HG03066 (cell line): ENCODE measurements at regions not wholly inside any gene's neighbourhood (a gene's known extent, or its start where the extent isn't known, plus 50 kb on each side); places are given as distances from the start of the nearest gene placed in this dataset.

Experiments used
- ATAC-seq: cut with Tn5 transposase; IDR thresholded peaks from one replicate; pipeline ENCODE4 v1.9.1; 2021; ENCODE audit warnings: low read depth; ENCODE audit not compliant: unreplicated experiment

GRCh38 chr13:50071379-50071778 is 56.1 kb downstream of the KCNRG start:
- no peak for ATAC-seq

- no peak for ATAC-seq
These were observed 57.4 kb downstream of the KCNRG start for GRCh38 chr13:50072676-50073075.

DNA sequence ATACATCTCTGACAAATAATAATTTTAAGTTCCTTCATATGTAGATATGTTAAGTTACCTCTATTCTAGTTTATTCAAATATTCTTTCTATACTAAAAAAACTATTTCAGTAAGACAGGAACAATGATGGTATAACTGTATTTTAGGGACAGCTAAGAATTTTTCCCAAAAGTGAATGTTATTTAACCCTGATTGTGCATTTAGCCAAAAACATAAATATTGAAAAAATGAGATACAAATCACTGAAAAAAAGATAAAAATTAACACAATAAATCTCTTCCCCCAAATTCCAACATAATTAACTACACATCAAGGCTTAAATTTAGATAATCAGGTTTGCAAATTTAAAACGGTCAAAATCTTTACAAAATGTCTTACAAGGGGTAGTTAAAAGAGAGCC is 58.1 kb downstream of the KCNRG start:
- ATAC-seq = no peak

GRCh38 chr13:50074843-50075242 is 59.6 kb downstream of the KCNRG start:
- no peak for ATAC-seq

DNA sequence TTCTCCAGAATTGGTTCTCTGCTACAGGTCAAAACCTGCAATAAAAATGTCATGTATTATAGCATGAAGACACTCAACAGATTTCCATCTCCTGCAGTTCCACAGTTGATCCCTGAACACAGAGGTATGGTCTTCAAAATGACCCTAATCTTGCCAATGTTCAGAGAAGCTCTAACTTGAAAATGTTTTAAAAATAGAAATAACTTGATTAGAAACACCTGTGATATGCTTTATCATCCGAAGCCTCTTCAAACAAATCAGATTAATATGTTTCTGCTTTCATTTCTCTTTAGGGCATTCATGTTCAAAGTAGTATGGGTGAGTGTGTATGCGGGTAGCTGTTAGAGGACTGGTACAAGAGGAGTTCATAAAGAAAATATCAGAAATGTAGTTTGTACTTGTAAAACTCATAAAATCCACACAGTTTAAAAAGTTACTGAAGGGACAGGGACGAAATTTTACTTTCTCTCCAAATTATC is 60.4 kb downstream of the KCNRG start:
- ATAC-seq = no peak

GRCh38 chr13:50077431-50077830 is 62.2 kb downstream of the KCNRG start:
- no peak for ATAC-seq

DNA sequence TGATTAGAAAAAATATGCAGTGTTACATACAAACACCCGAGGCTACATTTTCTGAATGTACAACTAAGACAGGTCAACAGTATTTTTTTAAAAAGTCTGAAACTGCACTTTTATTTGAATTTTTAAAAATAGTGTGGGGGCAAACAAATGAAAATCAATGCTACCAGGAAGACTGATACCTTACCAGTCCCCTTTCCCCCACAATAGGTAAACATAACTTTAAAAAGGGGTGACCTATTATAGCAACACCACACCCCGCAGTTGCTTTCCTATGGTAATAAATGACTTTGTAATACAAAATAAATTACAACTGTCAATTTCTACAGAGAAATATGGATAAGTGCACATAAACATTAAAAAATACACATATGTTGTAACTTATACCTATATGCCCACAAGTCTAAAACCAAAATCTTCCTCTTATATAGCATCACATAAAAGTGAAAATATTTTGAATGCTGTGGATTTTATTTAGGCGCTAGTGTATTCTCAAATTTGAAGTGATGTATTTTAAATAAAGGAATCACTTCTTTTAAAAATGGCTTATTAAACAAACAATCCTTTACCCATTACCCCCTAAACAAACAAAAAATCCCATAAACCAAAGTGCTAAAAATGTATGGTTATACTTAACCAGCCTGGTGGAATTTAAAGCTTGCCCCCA is 63.1 kb downstream of the KCNRG start:
- ATAC-seq = no peak

GRCh38 chr13:50078895-50079654 is 63.8 kb downstream of the KCNRG start:
- no peak for ATAC-seq

- ATAC-seq = no peak
These were observed 64.5 kb downstream of the KCNRG start for GRCh38 chr13:50079655-50080202.

DNA sequence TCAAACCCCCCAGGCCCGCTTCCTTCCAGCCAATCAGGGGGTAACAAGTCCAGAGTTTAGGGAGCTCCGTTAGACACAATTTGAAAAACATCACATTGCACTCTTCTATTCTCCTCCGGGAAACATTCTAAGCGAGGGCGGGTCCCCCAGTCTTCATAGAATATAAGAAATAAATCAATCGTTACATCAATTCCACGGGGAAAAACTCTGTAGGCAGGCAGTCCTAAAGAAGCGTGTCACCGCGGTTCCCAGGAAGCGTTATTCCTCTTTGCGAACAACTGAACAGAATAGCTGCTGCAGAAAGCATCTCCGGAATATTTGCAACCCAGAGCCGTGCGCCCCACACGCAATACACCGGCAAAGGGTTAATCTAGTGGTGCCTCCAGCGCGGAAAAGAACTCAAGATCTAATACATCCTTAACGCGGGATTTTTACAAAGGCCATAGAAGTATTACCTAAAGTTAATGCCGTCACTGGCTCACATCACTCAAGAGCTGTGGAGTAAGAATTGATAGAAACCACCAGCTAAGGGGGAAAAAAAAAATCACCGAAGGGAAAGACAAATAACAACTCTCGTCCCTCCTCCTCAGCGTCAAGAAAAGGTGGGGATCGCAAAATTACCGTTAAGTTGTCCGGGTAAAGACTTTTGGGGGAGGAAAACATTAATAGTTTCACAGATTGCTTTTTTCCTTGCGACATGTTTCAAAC is 65.1 kb downstream of the KCNRG start:
- ATAC-seq = no peak

DNA sequence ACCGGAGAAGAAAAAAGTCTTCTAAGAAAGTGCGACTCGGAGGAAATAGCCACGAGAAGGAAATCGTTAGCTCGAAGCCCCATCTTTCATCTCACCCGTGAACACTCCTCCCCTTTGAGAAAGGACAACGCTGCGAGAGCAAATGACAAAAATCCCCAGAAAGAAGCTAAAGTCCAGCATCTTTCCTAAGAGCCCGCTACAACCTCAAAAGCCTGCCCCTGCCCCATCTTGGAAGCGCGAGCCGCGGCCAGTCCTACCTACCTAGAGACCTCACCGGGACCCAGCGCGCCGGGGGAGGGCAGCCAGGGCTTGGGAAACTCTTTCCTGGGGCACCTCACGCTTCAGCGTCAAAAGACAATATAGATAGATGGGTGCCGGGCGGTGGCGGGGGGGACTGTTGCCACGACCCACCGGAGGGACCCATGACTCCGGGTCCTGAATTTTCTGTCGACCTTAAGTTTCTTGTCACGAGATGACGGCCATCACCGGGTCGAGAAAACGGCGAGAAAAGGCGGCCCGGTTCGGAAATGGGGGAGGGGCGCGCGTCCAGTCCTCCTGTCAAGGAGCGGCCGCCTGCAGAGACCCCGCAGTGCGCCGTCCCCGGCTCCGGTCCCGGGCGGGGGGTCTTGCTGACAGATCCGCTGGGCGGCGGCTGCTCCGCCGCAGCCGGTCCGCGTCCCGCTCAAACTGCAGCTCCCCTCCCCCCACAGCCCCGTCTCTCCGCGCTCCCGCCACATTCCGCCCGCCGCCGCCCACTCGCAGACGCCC is 65.9 kb downstream of the KCNRG start:
- ATAC-seq = peak; percentile 9

DNA sequence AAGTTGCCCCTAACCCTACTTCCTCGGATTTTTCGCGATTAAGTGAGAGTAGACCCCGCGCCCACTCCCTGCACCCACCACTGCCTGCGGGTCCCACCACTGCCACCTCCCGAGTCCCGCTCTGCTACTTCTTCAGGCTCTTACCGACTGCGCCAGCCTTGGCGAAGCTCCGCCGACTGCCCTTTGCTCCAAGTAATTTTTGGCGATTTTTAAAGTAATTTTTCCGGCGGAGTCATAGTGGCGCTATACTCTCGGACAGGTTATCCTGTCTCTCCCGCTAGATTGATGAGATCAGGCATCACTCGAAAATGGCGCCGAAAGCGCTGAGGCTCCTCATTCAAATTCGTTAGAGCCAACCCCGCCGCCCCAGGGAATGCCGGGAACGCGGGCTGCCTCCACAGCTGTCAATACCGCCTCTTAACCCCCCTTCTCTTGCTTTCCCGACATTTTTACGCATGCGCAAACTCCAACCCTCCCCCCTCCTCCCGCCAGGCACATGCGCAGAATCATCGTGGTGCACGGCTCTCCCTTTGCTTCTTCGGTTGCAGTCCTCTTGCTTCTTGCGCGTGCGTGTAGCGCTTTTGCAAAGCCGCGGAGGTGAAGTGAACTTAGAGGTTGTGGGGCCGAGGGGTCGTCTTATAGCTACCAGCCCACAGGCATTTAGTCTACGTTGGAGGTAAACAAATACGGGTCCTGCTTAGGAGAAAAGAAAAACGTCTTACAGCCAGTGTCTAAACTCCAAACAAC is 66.6 kb downstream of the KCNRG start:
- ATAC-seq = peak; percentile 54

GRCh38 chr13:50082426-50083281 is 67.4 kb downstream of the KCNRG start:
- peak; percentile 56 for ATAC-seq

DNA sequence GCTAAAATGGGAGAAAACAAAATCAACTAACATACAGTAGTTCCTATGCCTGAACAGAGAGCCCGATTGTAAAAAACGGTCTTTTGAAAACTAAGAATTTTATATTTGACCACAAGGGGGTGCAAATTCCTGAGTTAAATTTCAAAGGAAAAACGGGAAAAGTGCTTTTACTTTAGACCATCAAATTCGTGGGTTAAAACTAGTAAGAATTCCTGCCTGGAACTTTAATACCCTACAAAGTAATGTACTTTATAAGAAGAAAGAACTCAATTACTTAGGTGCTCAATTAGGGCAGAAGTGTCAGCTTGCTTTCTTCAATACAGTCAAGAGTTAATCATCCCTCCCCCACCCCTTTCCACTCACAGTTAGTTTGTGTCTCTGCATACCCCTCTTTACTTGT is 69.8 kb downstream of the KCNRG start:
- ATAC-seq = no peak

GRCh38 chr13:50089633-50090032 is 74.4 kb downstream of the KCNRG start:
- ATAC-seq = no peak

DNA sequence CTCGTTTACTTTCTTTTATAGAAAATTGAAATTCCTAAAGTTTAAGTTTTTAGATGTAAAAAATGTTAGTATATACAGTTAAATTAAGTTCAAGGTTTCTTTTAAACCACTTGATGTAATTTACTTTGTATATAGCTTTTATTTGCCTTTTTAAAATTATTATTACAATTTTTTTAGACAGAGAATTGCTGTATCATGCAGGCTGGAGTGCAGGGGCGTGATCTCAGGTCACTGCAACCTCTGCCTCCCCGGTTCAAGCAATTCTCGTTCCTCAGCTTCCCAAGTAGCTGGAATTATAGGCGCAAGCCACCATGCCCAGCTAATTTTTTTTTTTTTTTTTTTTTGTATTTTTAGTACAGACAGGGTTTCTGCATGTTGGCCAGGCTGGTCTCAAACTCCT is 75.0 kb downstream of the KCNRG start:
- ATAC-seq = no peak

GRCh38 chr13:50094615-50095293 is 79.5 kb downstream of the KCNRG start:
- no peak for ATAC-seq

DNA sequence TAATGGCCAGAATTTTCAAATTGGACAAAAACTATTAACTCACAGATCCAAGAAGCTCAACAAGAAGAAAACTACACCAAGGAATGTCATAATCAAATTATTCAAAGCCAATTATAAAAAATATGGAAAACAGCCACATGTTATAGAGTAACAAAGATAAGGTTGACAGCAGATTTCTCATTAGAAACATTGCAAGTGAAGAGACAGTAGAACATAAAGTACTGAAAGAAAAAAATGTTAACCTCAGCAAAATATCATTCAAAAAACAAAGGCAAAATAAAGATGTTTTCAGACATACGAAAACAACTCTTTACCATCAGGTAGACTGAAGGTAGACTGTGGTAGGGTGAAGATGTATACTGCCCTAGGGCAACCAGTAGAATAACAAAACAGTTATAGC is 83.4 kb downstream of the KCNRG start:
- no peak for ATAC-seq
